IPS DF 19.7 (cell line): ENCODE measurements at regions not wholly inside any gene's neighbourhood (a gene's known extent, or its start where the extent isn't known, plus 50 kb on each side); places are given as distances from the start of the nearest gene placed in this dataset.

ENCODE experiments used
- DNase-seq: peaks from one replicate; pipeline ENCODE4 v3.0.0-alpha.2; 2013; ENCODE audit warnings: low read depth, low spot score

GRCh38 chr12:126663304-126664094 is 1598.3 kb downstream of the AACS start:
- peak; percentile 38 for DNase-seq

- DNase-seq, result no peak
These were observed 1599.6 kb upstream of the TMEM132C start for GRCh38 chr12:126667339-126667738.

GRCh38 chr12:126668538-126668937 is 1598.4 kb upstream of the TMEM132C start:
- DNase-seq, result no peak

- DNase-seq, result no peak
These were observed 1598.0 kb upstream of the TMEM132C start for GRCh38 chr12:126668961-126669360.

GRCh38 chr12:126676434-126676833 is 1590.5 kb upstream of the TMEM132C start:
- no peak for DNase-seq

DNA sequence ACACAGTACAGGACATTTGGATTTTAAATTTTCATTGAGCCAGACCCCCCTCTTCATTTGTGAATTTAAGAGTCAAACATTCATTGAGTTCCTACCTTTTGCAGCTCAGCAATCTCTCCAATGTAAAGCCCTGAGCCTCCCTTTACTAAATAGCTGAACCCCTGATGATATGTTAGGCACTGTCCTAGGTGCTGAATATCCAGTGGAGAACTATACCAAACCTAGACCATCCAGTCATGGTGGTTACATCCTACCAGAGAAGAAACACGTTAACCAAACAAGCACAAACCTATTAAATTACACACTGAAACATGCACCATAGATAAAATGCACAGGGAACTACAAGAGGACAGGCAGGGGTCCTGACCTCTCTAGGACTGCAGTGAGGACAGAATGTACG is 1585.3 kb upstream of the TMEM132C start:
- no peak for DNase-seq

DNA sequence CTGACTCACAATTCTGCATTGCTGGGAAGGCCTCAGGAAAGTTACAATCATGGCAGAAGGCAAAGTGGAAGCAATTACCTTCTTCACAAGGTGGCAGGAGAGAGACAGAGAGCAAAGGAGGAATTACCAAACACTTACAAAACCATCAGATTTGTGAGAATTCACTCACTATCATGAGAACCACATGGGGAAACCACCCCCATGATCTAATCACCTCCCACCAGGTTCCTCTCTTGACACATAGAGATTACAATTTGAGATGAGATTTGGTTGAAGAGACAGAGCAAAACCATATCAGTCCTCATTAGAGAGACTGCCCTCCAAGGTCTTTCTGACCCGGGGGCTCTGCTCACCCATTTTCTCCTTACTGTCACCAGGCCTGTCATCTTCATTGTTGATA is 1582.3 kb upstream of the TMEM132C start:
- DNase-seq, result no peak

DNA sequence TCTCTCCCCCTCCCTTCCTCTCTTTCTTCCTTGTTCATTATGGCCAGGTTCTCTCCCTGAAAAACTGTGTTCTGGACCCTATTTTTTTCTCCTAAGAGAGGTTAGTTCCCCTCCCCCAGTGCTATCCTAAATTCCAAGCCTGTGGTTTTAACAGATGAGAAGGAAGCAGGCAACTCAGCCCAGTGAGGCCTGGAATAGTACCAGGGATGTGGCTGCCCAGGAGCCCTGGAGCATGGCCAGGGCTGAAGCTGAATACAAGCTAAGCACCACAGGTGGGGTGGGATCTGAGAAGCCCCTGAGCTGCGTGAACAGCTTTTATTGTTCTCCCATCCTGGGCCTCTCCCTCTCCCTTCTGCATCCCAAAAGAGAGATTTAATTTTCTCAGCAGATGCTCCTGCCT is 1581.3 kb upstream of the TMEM132C start:
- no peak for DNase-seq

DNA sequence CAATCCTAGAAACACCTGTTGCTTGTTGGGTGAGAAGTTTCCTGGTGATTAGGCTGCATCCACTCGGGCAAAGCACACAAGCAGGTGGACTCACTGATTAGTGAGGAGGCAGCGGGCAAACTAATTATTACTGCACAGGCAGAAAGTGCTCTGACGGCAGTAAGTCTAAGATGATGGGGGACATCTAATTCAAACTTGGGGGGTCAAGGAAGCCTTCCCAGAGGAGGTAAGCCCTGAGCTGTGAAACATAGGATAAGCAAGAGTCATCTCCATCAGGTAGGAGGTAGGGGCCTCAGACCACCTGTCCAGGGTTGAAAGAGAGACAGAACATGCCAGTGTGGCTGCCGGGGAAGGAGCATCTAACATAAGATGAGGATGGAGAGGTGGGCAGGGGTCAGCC is 1578.4 kb upstream of the TMEM132C start:
- DNase-seq, result no peak

- DNase-seq, result no peak
These were observed 1566.9 kb upstream of the TMEM132C start for GRCh38 chr12:126700096-126700495.

GRCh38 chr12:126704609-126705008 is 1562.4 kb upstream of the TMEM132C start:
- DNase-seq, result no peak

GRCh38 chr12:126706300-126706699 is 1560.7 kb upstream of the TMEM132C start:
- DNase-seq, result no peak

GRCh38 chr12:126708492-126708896 is 1558.5 kb upstream of the TMEM132C start:
- no peak for DNase-seq

- DNase-seq, result no peak
These were observed 1548.6 kb upstream of the TMEM132C start for GRCh38 chr12:126718365-126718764.

DNA sequence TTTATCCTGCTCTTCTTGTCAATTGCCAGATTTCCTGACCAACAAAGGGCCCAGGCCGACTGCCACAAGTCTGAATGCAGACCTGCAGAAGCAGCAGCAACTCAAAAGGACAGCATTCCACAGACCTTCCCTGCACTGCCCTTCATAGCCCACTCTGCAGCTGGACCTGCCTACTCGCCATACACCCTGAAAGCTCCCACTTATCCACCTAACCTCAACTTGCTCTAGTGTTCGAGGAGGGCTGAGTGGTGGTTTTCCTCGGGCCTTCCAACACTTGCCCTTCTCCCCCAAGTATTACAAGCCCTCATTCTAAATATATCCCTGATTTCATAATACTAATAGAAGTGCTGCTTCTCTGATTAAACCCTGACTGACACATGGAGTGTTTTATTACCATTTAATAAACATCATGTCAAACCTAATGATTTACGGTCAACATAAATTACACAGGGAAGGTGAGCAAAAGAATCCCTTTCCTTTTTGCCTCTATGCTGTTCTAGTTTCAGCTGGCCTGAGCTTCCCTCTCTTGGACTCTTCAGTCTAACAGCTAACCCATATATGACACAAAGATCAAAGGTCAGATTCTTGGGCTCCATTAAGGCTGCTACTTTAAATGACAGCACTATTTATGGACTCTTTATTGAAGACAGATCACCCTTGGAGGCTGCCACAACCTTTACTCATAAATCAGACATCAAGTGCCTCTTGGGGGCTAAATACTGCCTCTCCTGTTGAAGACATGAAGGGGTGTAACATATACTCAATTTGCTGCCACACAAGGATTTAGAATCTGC is 1546.9 kb upstream of the TMEM132C start:
- DNase-seq, result no peak

- no peak for DNase-seq
These were observed 1540.3 kb upstream of the TMEM132C start for GRCh38 chr12:126726481-126727217.

GRCh38 chr12:126727218-126728075 is 1539.5 kb upstream of the TMEM132C start:
- DNase-seq, result no peak

- DNase-seq, result no peak
These were observed 1532.7 kb upstream of the TMEM132C start for GRCh38 chr12:126734296-126734695.

DNA sequence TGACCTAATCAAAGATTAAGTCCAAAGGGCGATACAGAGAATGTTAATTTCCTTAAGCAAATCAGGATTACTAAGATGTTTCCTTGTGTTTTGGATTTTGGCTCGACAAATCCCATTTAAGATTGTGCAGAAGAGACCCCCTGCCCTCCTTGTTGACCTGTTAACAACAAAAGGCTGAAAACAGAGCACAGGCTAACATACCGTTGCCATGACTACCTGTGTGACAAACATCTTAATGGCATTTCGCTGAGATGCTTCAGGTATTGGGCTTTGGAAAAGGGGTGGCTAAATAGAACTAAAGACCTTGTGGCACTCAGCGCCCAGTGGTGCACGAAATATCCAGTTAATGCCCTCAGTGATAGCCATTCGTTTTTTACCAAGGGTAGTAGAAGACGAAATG is 1532.3 kb upstream of the TMEM132C start:
- no peak for DNase-seq

DNA sequence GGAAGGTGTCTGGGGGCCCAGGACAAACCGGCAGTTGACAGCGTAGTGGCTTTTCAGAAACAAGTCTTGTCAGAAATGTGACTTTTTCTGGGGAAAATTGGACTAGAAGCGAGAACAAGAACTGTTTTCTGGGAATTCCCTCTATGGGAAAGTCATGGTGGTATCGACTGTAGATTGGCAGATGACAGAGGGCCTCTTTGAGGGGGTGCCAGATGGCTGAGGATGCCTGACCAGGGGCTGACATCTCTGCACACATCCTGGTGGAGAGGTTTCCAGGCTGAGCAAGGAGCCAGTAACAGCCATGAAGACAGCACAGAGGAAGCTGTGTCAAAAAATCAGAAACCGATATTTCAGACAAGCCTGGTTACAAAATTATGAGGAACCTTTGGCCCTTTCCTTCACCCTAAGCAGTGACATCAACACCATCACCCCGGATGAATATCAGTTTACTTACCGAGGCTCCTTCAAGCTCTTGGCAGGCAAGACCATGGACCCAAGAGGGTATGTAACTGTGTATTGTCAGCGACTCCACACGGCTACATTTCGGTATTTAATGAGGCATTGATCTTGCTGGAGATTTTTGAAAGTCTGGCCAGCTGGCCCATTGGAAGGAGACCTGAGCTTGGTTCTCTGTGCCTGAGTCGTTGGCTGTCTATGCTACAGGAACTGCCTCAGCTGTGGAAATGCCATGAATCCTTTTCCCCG is 1525.3 kb upstream of the TMEM132C start:
- no peak for DNase-seq

- DNase-seq, result no peak
These were observed 1524.7 kb upstream of the TMEM132C start for GRCh38 chr12:126742241-126742641.
